Liver (tissue), 7 donors: ENCODE measurements at regions not wholly inside any gene's neighbourhood (a gene's known extent, or its start where the extent isn't known, plus 50 kb on each side); places are given as distances from the start of the nearest gene placed in this dataset.

ENCODE experiments used
- DNase-seq: peaks from one replicate; pipeline ENCODE4 v3.0.0-alpha.2; 2017; ENCODE audit warnings: low spot score
- H3K27ac ChIP-seq, 2 donors: one replicate each; pipeline ENCODE4 v1.7.0; 2013; ENCODE audit warnings: inconsistent platforms in 2 of 2, low read length in 2 of 2, control low read depth in 1 of 2, low read depth in 1 of 2, mild to moderate bottlenecking in 1 of 2
- H3K27me3 ChIP-seq, 4 donors: one replicate each; pipeline versions ENCODE4 v1.6.1 to v1.7.0; 2013; ENCODE audit warnings: low read length in 3 of 4, inconsistent platforms in 1 of 4, mild to moderate bottlenecking in 1 of 4, moderate library complexity in 1 of 4; ENCODE audit not compliant: control insufficient read depth in 4 of 4, insufficient read depth in 4 of 4
- H3K36me3 ChIP-seq, 4 donors: one replicate each; pipeline versions ENCODE4 v1.6.1 to v1.7.0; 2013; ENCODE audit warnings: low read length in 3 of 4, mild to moderate bottlenecking in 3 of 4, low read depth in 1 of 4, moderate library complexity in 1 of 4; ENCODE audit not compliant: control insufficient read depth in 4 of 4, insufficient read depth in 3 of 4
- H3K4me1 ChIP-seq, 4 donors: one replicate each; pipeline versions ENCODE4 v1.6.1 to v1.7.0; 2013; ENCODE audit warnings: low read length in 3 of 4, mild to moderate bottlenecking in 3 of 4, moderate library complexity in 1 of 4; ENCODE audit not compliant: control insufficient read depth in 4 of 4, insufficient read depth in 4 of 4
- H3K4me3 ChIP-seq, 3 donors: one replicate each; pipeline versions ENCODE4 v1.6.1 to v1.7.0; 2013; ENCODE audit warnings: low read length in 3 of 3, control low read depth in 1 of 3, low read depth in 1 of 3, mild to moderate bottlenecking in 1 of 3
- H3K9ac ChIP-seq, 2 donors: one replicate each; pipeline ENCODE4 v1.7.0; 2013; ENCODE audit warnings: low read length in 2 of 2, mild to moderate bottlenecking in 2 of 2, moderate library complexity in 2 of 2, control low read depth in 1 of 2, low read depth in 1 of 2
- H3K9me3 ChIP-seq, 4 donors: one replicate each; pipeline versions ENCODE4 v1.6.1 to v1.7.0; 2013; ENCODE audit warnings: low read length in 3 of 4; ENCODE audit not compliant: control insufficient read depth in 4 of 4
- EGR1 ChIP-seq, 2 donors: IDR thresholded peaks; 2 replicates each; pipeline ENCODE4 v1.6.1; 2016 to 2018; ENCODE audit warnings: antibody characterized with exemption in 2 of 2, low read depth in 2 of 2
- FOXA1 ChIP-seq: IDR thresholded peaks from 2 replicates; pipeline ENCODE4 v1.6.1; 2016; ENCODE audit warnings: antibody characterized with exemption
- FOXA2 ChIP-seq: IDR thresholded peaks from 2 replicates; pipeline ENCODE4 v1.6.1; 2016; ENCODE audit warnings: antibody characterized with exemption
- GABPA ChIP-seq, 2 donors: IDR thresholded peaks in 1 of 2; conservative IDR thresholded peaks in 1 of 2; 2 replicates each; pipeline ENCODE4 v1.6.1; 2016; ENCODE audit warnings: antibody characterized with exemption in 2 of 2, mild to moderate bottlenecking in 1 of 2, moderate library complexity in 1 of 2
- HNF4A ChIP-seq, 2 donors: conservative IDR thresholded peaks; 2 replicates each; pipeline ENCODE4 v1.6.1; 2016; ENCODE audit warnings: antibody characterized with exemption in 2 of 2, mild to moderate bottlenecking in 2 of 2
- HNF4G ChIP-seq: IDR thresholded peaks from 2 replicates; pipeline ENCODE4 v1.6.1; 2016; ENCODE audit warnings: antibody characterized with exemption
- MAX ChIP-seq: IDR thresholded peaks from 2 replicates; pipeline ENCODE4 v1.6.1; 2016; ENCODE audit warnings: antibody characterized with exemption
- NR2F2 ChIP-seq: IDR thresholded peaks from 2 replicates; pipeline ENCODE4 v1.6.1; 2016; ENCODE audit warnings: antibody characterized with exemption
- RAD21 ChIP-seq, 2 donors: IDR thresholded peaks; 2 replicates each; pipeline ENCODE4 v1.6.1; 2016; ENCODE audit warnings: antibody characterized with exemption in 2 of 2, mild to moderate bottlenecking in 2 of 2
- REST ChIP-seq: IDR thresholded peaks from 2 replicates; pipeline ENCODE4 v1.6.1; 2016; ENCODE audit warnings: antibody characterized with exemption, mild to moderate bottlenecking
- RXRA ChIP-seq, 2 donors: IDR thresholded peaks; 2 replicates each; pipeline ENCODE4 v1.6.1; 2017 to 2018; ENCODE audit warnings: antibody characterized with exemption in 2 of 2, mild to moderate bottlenecking in 1 of 2
- SP1 ChIP-seq: IDR thresholded peaks from 2 replicates; pipeline ENCODE4 v1.6.1; 2018; ENCODE audit warnings: antibody characterized with exemption, mild to moderate bottlenecking
- ZBTB33 ChIP-seq: IDR thresholded peaks from 2 replicates; pipeline ENCODE4 v1.6.1; 2016; ENCODE audit warnings: antibody characterized with exemption
- WGBS: extraction: QIAGEN DNeasy Blood & Tissue Kit; methylation state at CpG from one replicate; pipeline ENCODE4 v1.1.7; 2013; 5-methylcytosine and 5-hydroxymethylcytosine counted together
- donor health status: healthy.
- donor health status: healthy.
- donor health status: healthy.
- donor health status: healthy.

GRCh38 chr3:5069627-5070026, 52.5 kb upstream of the ARL8B start:
- Histone ChIP-seq H3K9ac (no peak overlapping the region), H3K27ac (no peak overlapping the region), H3K4me3 (no peak overlapping the region), H3K27me3 (no peaks in the 10 kb centered on the region), H3K36me3 (no peaks in the 10 kb centered on the region), H3K4me1 (peaks cover 0 to 4% (median 0%) of the 10 kb centered on the region in 4 donors), H3K9me3 (no peaks in the 10 kb centered on the region)
- TF ChIP-seq RXRA (IDR thresholded peaks at IDR 0.05) = no peak
- TF ChIP-seq HNF4G = no peak
- no peak for TF ChIP-seq GABPA (IDR thresholded peaks at IDR 0.05 in 1 of 2, conservative IDR thresholded peaks at IDR 0.05 in 1 of 2)
- TF ChIP-seq EGR1 (IDR thresholded peaks at IDR 0.05; ENCODE audit: low read depth in 2 of 2) = no peak
- no peak for TF ChIP-seq REST
- TF ChIP-seq HNF4A (conservative IDR thresholded peaks at IDR 0.05) = no peak
- TF ChIP-seq FOXA1 = no peak
- no peak for TF ChIP-seq NR2F2
- TF ChIP-seq RAD21 (IDR thresholded peaks at IDR 0.05) = no peak
- no peak for TF ChIP-seq MAX
- TF ChIP-seq ZBTB33 = no peak
- no peak for DNase-seq
- WGBS = 89% methylated on average over 2 of the region's 2 CpGs

- TF ChIP-seq ZBTB33 = no peak
- no peak for TF ChIP-seq SP1
- no peak for TF ChIP-seq RAD21 (IDR thresholded peaks at IDR 0.05)
- TF ChIP-seq FOXA2 = no peak
- DNase-seq = no peak
- H3K9me3 ChIP-seq = no peaks in the 10 kb centered on the region
- no peak overlapping the region for H3K9ac ChIP-seq
- peaks cover 0 to 4% (median 0%) of the 10 kb centered on the region in 4 donors for H3K4me1 ChIP-seq
- no peak overlapping the region for H3K4me3 ChIP-seq
- H3K27me3 ChIP-seq = no peaks in the 10 kb centered on the region
- H3K36me3 ChIP-seq = no peaks in the 10 kb centered on the region
- 79% methylated on average over 7 of the region's 7 CpGs for WGBS
- H3K27ac ChIP-seq = no peak overlapping the region
These were observed 51.0 kb upstream of the ARL8B start for GRCh38 chr3:5071061-5071460.
